ENCODE measurements at regions not wholly inside any gene's neighbourhood (a gene's known extent, or its start where the extent isn't known, plus 50 kb on each side); places are given as distances from the start of the nearest gene placed in this dataset.

GRCh38 chr11:15650105-15650938 is 535.6 kb downstream of the INSC start:
- H3K9me3 Mint-ChIP-seq: no peaks in the 10 kb centered on the region
- no peak overlapping the region for H3K27ac Mint-ChIP-seq
- POLR2A ChIA-PET: no interaction called here
- H3K4me3 Mint-ChIP-seq: no peak overlapping the region
- H3K36me3 Mint-ChIP-seq: no peaks in the 10 kb centered on the region
- H3K4me1 Mint-ChIP-seq: no peaks in the 10 kb centered on the region
- ATAC-seq (ENCODE audit: low read depth): peak; percentile 98
- peak; percentile 85 for DNase-seq
- peaks cover 22% of the 10 kb centered on the region for H3K27me3 Mint-ChIP-seq

- H3K27ac Mint-ChIP-seq: no peak overlapping the region
Measured at GRCh38 chr11:15651033-15651432, 536.3 kb downstream of the INSC start.

GRCh38 chr11:15651816-15652215 is 537.1 kb downstream of the INSC start:
- no peaks in the 10 kb centered on the region for H3K36me3 Mint-ChIP-seq
- no peaks in the 10 kb centered on the region for H3K4me1 Mint-ChIP-seq
- no peak overlapping the region for H3K27ac Mint-ChIP-seq
- no peaks in the 10 kb centered on the region for H3K9me3 Mint-ChIP-seq
- DNase-seq (no peak), ATAC-seq (ENCODE audit: low read depth) (no peak)
- POLR2A ChIA-PET: no interaction called here
- H3K27me3 Mint-ChIP-seq: peaks cover 25% of the 10 kb centered on the region
- H3K4me3 Mint-ChIP-seq: no peak overlapping the region

More at GRCh38 chr11:15651033-15651432, 536.3 kb downstream of the INSC start:
- H3K36me3 Mint-ChIP-seq: no peaks in the 10 kb centered on the region
- ATAC-seq (ENCODE audit: low read depth) (no peak), DNase-seq (no peak)
- H3K27me3 Mint-ChIP-seq: peaks cover 22% of the 10 kb centered on the region
- H3K4me3 Mint-ChIP-seq: no peak overlapping the region
- no peaks in the 10 kb centered on the region for H3K9me3 Mint-ChIP-seq
- POLR2A ChIA-PET: no interaction called here
- no peaks in the 10 kb centered on the region for H3K4me1 Mint-ChIP-seq

GRCh38 chr11:15653191-15653710 is 538.5 kb downstream of the INSC start:
- Mint-ChIP-seq H3K4me3 (no peak overlapping the region), H3K9me3 (no peaks in the 10 kb centered on the region), H3K27ac (no peak overlapping the region), H3K27me3 (peaks cover 25% of the 10 kb centered on the region), H3K36me3 (no peaks in the 10 kb centered on the region), H3K4me1 (no peaks in the 10 kb centered on the region)
- no peak for ATAC-seq (ENCODE audit: low read depth)
- POLR2A ChIA-PET: interaction anchor here (0.7 kb wide), 1 partner anchor 311 kb away, joined by 4 read pairs; no protein-coding TSS in a partner anchor
- DNase-seq: no peak

GRCh38 chr11:15654451-15654850 is 539.7 kb downstream of the INSC start:
- POLR2A ChIA-PET: no interaction called here
- no peaks in the 10 kb centered on the region for H3K36me3 Mint-ChIP-seq

GRCh38 chr11:15655552-15655951 is 540.8 kb downstream of the INSC start:
- POLR2A ChIA-PET: no interaction called here
- H3K4me3 Mint-ChIP-seq: no peak overlapping the region
- ATAC-seq (ENCODE audit: low read depth) (no peak), DNase-seq (no peak)
- H3K36me3 Mint-ChIP-seq: no peaks in the 10 kb centered on the region
- H3K27me3 Mint-ChIP-seq: peaks cover 22% of the 10 kb centered on the region
- H3K4me1 Mint-ChIP-seq: no peaks in the 10 kb centered on the region
- H3K9me3 Mint-ChIP-seq: no peaks in the 10 kb centered on the region
- no peak overlapping the region for H3K27ac Mint-ChIP-seq

More at GRCh38 chr11:15654451-15654850, 539.7 kb downstream of the INSC start:
- Mint-ChIP-seq H3K27ac (no peak overlapping the region), H3K4me3 (no peak overlapping the region), H3K4me1 (no peaks in the 10 kb centered on the region), H3K9me3 (no peaks in the 10 kb centered on the region), H3K27me3 (peaks cover 22% of the 10 kb centered on the region)
- DNase-seq (no peak), ATAC-seq (ENCODE audit: low read depth) (no peak)

GRCh38 chr11:15657264-15657663 is 542.5 kb downstream of the INSC start:
- POLR2A ChIA-PET: no interaction called here
- peaks cover 9% of the 10 kb centered on the region for H3K27me3 Mint-ChIP-seq
- no peak overlapping the region for H3K4me3 Mint-ChIP-seq
- no peaks in the 10 kb centered on the region for H3K9me3 Mint-ChIP-seq
- H3K36me3 Mint-ChIP-seq: no peaks in the 10 kb centered on the region
- H3K27ac Mint-ChIP-seq: no peak overlapping the region
- DNase-seq (no peak), ATAC-seq (ENCODE audit: low read depth) (no peak)
- H3K4me1 Mint-ChIP-seq: no peaks in the 10 kb centered on the region

- H3K4me3 Mint-ChIP-seq: no peak overlapping the region
Measured at GRCh38 chr11:15660496-15660895, 545.8 kb downstream of the INSC start.

GRCh38 chr11:15662285-15662684 is 547.6 kb downstream of the INSC start:
- Mint-ChIP-seq H3K4me3 (no peak overlapping the region), H3K27ac (no peak overlapping the region), H3K36me3 (no peaks in the 10 kb centered on the region), H3K27me3 (peaks cover 5% of the 10 kb centered on the region), H3K4me1 (no peaks in the 10 kb centered on the region), H3K9me3 (no peaks in the 10 kb centered on the region)
- POLR2A ChIA-PET: no interaction called here
- ATAC-seq (ENCODE audit: low read depth): no peak
- no peak for DNase-seq

More at GRCh38 chr11:15660496-15660895, 545.8 kb downstream of the INSC start:
- DNase-seq (no peak), ATAC-seq (ENCODE audit: low read depth) (no peak)
- Mint-ChIP-seq H3K36me3 (no peaks in the 10 kb centered on the region), H3K4me1 (no peaks in the 10 kb centered on the region), H3K9me3 (no peaks in the 10 kb centered on the region), H3K27ac (no peak overlapping the region), H3K27me3 (peaks cover 9% of the 10 kb centered on the region)
- POLR2A ChIA-PET: no interaction called here

GRCh38 chr11:15663777-15664218 is 549.1 kb downstream of the INSC start:
- Mint-ChIP-seq H3K36me3 (no peaks in the 10 kb centered on the region), H3K27ac (no peak overlapping the region), H3K9me3 (no peaks in the 10 kb centered on the region), H3K4me3 (no peak overlapping the region), H3K27me3 (peaks cover 5% of the 10 kb centered on the region), H3K4me1 (no peaks in the 10 kb centered on the region)
- POLR2A ChIA-PET: no interaction called here
- no peak for ATAC-seq (ENCODE audit: low read depth)
- no peak for DNase-seq

GRCh38 chr11:15665368-15665871 is 550.7 kb downstream of the INSC start:
- POLR2A ChIA-PET: no interaction called here
- DNase-seq (no peak), ATAC-seq (ENCODE audit: low read depth) (no peak)
- H3K27me3 Mint-ChIP-seq: peaks cover 5% of the 10 kb centered on the region
- no peaks in the 10 kb centered on the region for H3K36me3 Mint-ChIP-seq
- no peaks in the 10 kb centered on the region for H3K9me3 Mint-ChIP-seq
- no peak overlapping the region for H3K27ac Mint-ChIP-seq
- no peaks in the 10 kb centered on the region for H3K4me1 Mint-ChIP-seq
- no peak overlapping the region for H3K4me3 Mint-ChIP-seq

- H3K4me3 Mint-ChIP-seq: no peak overlapping the region
- H3K27ac Mint-ChIP-seq: no peak overlapping the region
- H3K36me3 Mint-ChIP-seq: no peaks in the 10 kb centered on the region
- DNase-seq (no peak), ATAC-seq (ENCODE audit: low read depth) (no peak)
- no peaks in the 10 kb centered on the region for H3K9me3 Mint-ChIP-seq
- POLR2A ChIA-PET: no interaction called here
- peaks cover 4% of the 10 kb centered on the region for H3K27me3 Mint-ChIP-seq
- H3K4me1 Mint-ChIP-seq: no peaks in the 10 kb centered on the region
Measured at GRCh38 chr11:15667127-15667725, 552.5 kb downstream of the INSC start.

- ATAC-seq (ENCODE audit: low read depth) (no peak), DNase-seq (no peak)
- H3K4me1 Mint-ChIP-seq: no peaks in the 10 kb centered on the region
- H3K9me3 Mint-ChIP-seq: no peaks in the 10 kb centered on the region
- POLR2A ChIA-PET: no interaction called here
- no peak overlapping the region for H3K27ac Mint-ChIP-seq
- H3K4me3 Mint-ChIP-seq: no peak overlapping the region
- H3K36me3 Mint-ChIP-seq: no peaks in the 10 kb centered on the region
- H3K27me3 Mint-ChIP-seq: no peaks in the 10 kb centered on the region
Measured at GRCh38 chr11:15668718-15669117, 554.0 kb downstream of the INSC start.

Measured in activated naive CD8-positive, alpha-beta T cell treated with anti-CD3 and anti-CD28 coated beads, Interleukin-2, amount 10 ng/mL, durations not matched to agents 7 days and 5 days (primary cell).